WTC11 (cell line): ENCODE measurements at regions not wholly inside any gene's neighbourhood (a gene's known extent, or its start where the extent isn't known, plus 50 kb on each side); places are given as distances from the start of the nearest gene placed in this dataset.

Experiments used
- ATAC-seq: fragments of 200-7000 bp; cut with Tn5 transposase; 2 replicates; pipeline ENCODE4 v1.10.0; 2021; ENCODE audit warnings: mild to moderate bottlenecking, moderate library complexity
- CTCF ChIA-PET: fragments of 300-600 bp; sonication (Branson Sonifier 250); formaldehyde crosslinking; loops from one replicate; lab custom pipeline; 2021; ENCODE audit warnings: antibody characterized with exemption; lab: Charles Lee
- POLR2A ChIA-PET: fragments of 350-600 bp; sonication (Branson Sonifier 250); formaldehyde crosslinking; loops from one replicate; lab custom pipeline; 2021; ENCODE audit warnings: antibody characterized with exemption; lab: Charles Lee
- DNase-seq: peaks from one replicate; pipeline ENCODE4 v3.0.0; 2021; ENCODE audit warnings: low spot score
- H3K27ac Mint-ChIP-seq: 2 replicates; pipeline ENCODE4 v1.8.0; 2021; ENCODE audit warnings: mixed read lengths
- H3K27me3 Mint-ChIP-seq: 2 replicates; pipeline ENCODE4 v1.8.0; 2021; ENCODE audit warnings: low read depth, mild to moderate bottlenecking, moderate library complexity, mixed read lengths
- H3K36me3 Mint-ChIP-seq: 2 replicates; pipeline ENCODE4 v1.8.0; 2021; ENCODE audit warnings: mixed read lengths
- H3K4me1 Mint-ChIP-seq: 2 replicates; pipeline ENCODE4 v1.8.0; 2022; ENCODE audit warnings: mixed read lengths
- H3K4me3 Mint-ChIP-seq: 2 replicates; pipeline ENCODE4 v1.8.0; 2021; ENCODE audit warnings: mild to moderate bottlenecking, moderate library complexity, mixed read lengths
- H3K9me3 Mint-ChIP-seq: 2 replicates; pipeline ENCODE4 v1.8.0; 2021; ENCODE audit warnings: mixed read lengths
- ATF1 ChIP-seq: sonication (generic); formaldehyde crosslinking; IDR thresholded peaks from 2 replicates; pipeline ENCODE4 v1.8.1; 2023; ENCODE audit warnings: mild to moderate bottlenecking, moderate library complexity, missing genetic modification reagents
- ATF2 ChIP-seq: sonication (generic); formaldehyde crosslinking; IDR thresholded peaks from 2 replicates; pipeline ENCODE4 v1.8.1; 2022; ENCODE audit warnings: low read depth, missing genetic modification reagents, borderline replicate concordance
- ATF6 ChIP-seq: sonication (generic); formaldehyde crosslinking; IDR thresholded peaks from 2 replicates; pipeline ENCODE4 v1.8.1; 2023; ENCODE audit warnings: mild to moderate bottlenecking, missing genetic modification reagents
- CREM ChIP-seq: sonication (generic); formaldehyde crosslinking; IDR thresholded peaks from 2 replicates; pipeline ENCODE4 v1.8.1; 2022; ENCODE audit warnings: mild to moderate bottlenecking, missing genetic modification reagents, moderate library complexity
- ELF4 ChIP-seq: sonication (generic); formaldehyde crosslinking; IDR thresholded peaks from 2 replicates; pipeline ENCODE4 v1.8.1; 2022; ENCODE audit warnings: low read depth, mild to moderate bottlenecking, moderate library complexity, missing genetic modification reagents
- ETV6 ChIP-seq: sonication (generic); formaldehyde crosslinking; IDR thresholded peaks from 2 replicates; pipeline ENCODE4 v1.8.1; 2022; ENCODE audit warnings: mild to moderate bottlenecking, missing genetic modification reagents
- HMGXB4 ChIP-seq: sonication (generic); formaldehyde crosslinking; IDR thresholded peaks from 2 replicates; pipeline ENCODE4 v1.8.1; 2023; ENCODE audit warnings: mild to moderate bottlenecking, moderate library complexity, missing genetic modification reagents
- JUN ChIP-seq: sonication (generic); formaldehyde crosslinking; IDR thresholded peaks from 2 replicates; pipeline ENCODE4 v1.8.0; 2023; ENCODE audit warnings: mild to moderate bottlenecking, missing genetic modification reagents
- MLX ChIP-seq: sonication (generic); formaldehyde crosslinking; IDR thresholded peaks from 2 replicates; pipeline ENCODE4 v1.8.1; 2023; ENCODE audit warnings: mild to moderate bottlenecking, missing genetic modification reagents, moderate library complexity
- MYBL2 ChIP-seq: sonication (generic); formaldehyde crosslinking; IDR thresholded peaks from 2 replicates; pipeline ENCODE4 v1.8.1; 2023; ENCODE audit warnings: mild to moderate bottlenecking, moderate library complexity, missing genetic modification reagents
- PREB ChIP-seq: sonication (generic); formaldehyde crosslinking; IDR thresholded peaks from 2 replicates; pipeline ENCODE4 v1.8.1; 2022; ENCODE audit warnings: mild to moderate bottlenecking, missing genetic modification reagents, moderate library complexity, borderline replicate concordance
- PRRX2 ChIP-seq: fragments of 250-450 bp; sonication (Bioruptor Pico); IDR thresholded peaks from 2 replicates; pipeline ENCODE4 v1.8.0; 2021; ENCODE audit warnings: mild to moderate bottlenecking
- TEAD1 ChIP-seq: sonication (generic); formaldehyde crosslinking; IDR thresholded peaks from 2 replicates; pipeline ENCODE4 v1.8.0; 2022; ENCODE audit warnings: mild to moderate bottlenecking, missing genetic modification reagents
- TEAD4 ChIP-seq: sonication (generic); formaldehyde crosslinking; IDR thresholded peaks from 2 replicates; pipeline ENCODE4 v1.8.0; 2022; ENCODE audit warnings: mild to moderate bottlenecking, missing genetic modification reagents
- TP53 ChIP-seq: sonication (generic); formaldehyde crosslinking; IDR thresholded peaks from 2 replicates; pipeline ENCODE4 v1.8.1; 2023; ENCODE audit warnings: mild to moderate bottlenecking, missing genetic modification reagents
- ZNF219 ChIP-seq: sonication (generic); formaldehyde crosslinking; IDR thresholded peaks from 2 replicates; pipeline ENCODE4 v1.8.0; 2023; ENCODE audit warnings: missing genetic modification reagents, mild to moderate bottlenecking, borderline replicate concordance
- ZNF317 ChIP-seq: sonication (generic); formaldehyde crosslinking; IDR thresholded peaks from 2 replicates; pipeline ENCODE4 v1.8.1; 2023; ENCODE audit warnings: low read depth, mild to moderate bottlenecking, moderate library complexity, missing genetic modification reagents, borderline replicate concordance
- ZNF671 ChIP-seq: fragments of 250-450 bp; sonication (Bioruptor Pico); IDR thresholded peaks from 2 replicates; pipeline ENCODE4 v1.8.0; 2021; ENCODE audit warnings: mild to moderate bottlenecking

- Mint-ChIP-seq H3K4me1 (peaks cover 6% of the 10 kb centered on the region; the same call in 1 of the 2 replicates), H3K27me3 (no peaks in the 10 kb centered on the region), H3K36me3 (no peaks in the 10 kb centered on the region), H3K4me3 (no peak overlapping the region), H3K9me3 (no peaks in the 10 kb centered on the region), H3K27ac (no peak overlapping the region)
- ChIA-PET CTCF (no interaction called here), POLR2A (no interaction called here)
- no peak for ATAC-seq
- no peak for DNase-seq
- TF ChIP-seq MLX (CRISPR knock-in tag) (no peak), ZNF317 (no peak), ATF2 (no peak)
These were observed 86.0 kb upstream of the CDKN3 start for GRCh38 chr14:54310851-54311228.

- no peak for DNase-seq
- no peak for TF ChIP-seq PREB (CRISPR knock-in tag)
- TF ChIP-seq ZNF219 (CRISPR knock-in tag), result no peak
- TF ChIP-seq JUN (CRISPR knock-in tag), result no peak
- no peak for TF ChIP-seq TP53 (CRISPR knock-in tag)
- TF ChIP-seq ZNF671, result no peak
- no peaks in the 10 kb centered on the region; the same call in 1 of the 2 replicates for H3K27me3 Mint-ChIP-seq
- peaks cover 6% of the 10 kb centered on the region; the same call in 1 of the 2 replicates for H3K4me1 Mint-ChIP-seq
- H3K27ac Mint-ChIP-seq, result no peak overlapping the region
- peak; percentile 76 for ATAC-seq
- CTCF ChIA-PET, result interaction anchor here (1.3 to 2.8 kb wide), 2 partner anchors 17 to 138 kb away, joined by 3 to 8 read pairs; no protein-coding TSS in a partner anchor
- no peak overlapping the region for H3K4me3 Mint-ChIP-seq
- POLR2A ChIA-PET, result no interaction called here
- H3K36me3 Mint-ChIP-seq, result no peaks in the 10 kb centered on the region
- no peaks in the 10 kb centered on the region for H3K9me3 Mint-ChIP-seq
These were observed 84.5 kb upstream of the CDKN3 start for GRCh38 chr14:54312166-54312801.

GRCh38 chr14:54314365-54315104 lies 82.3 kb upstream of the CDKN3 start:
- H3K9me3 Mint-ChIP-seq, result no peaks in the 10 kb centered on the region
- no peak overlapping the region for H3K4me3 Mint-ChIP-seq
- ATAC-seq (no peak), DNase-seq (no peak)
- no peaks in the 10 kb centered on the region for H3K36me3 Mint-ChIP-seq
- no peaks in the 10 kb centered on the region; the same call in 1 of the 2 replicates for H3K27me3 Mint-ChIP-seq
- ChIA-PET POLR2A (no interaction called here), CTCF (interaction anchor here (2.8 kb wide), 1 partner anchor 15 kb away, joined by 8 read pairs; no protein-coding TSS in a partner anchor)
- no peak for TF ChIP-seq ETV6 (CRISPR knock-in tag)
- peaks cover 6% of the 10 kb centered on the region; the same call in 1 of the 2 replicates for H3K4me1 Mint-ChIP-seq
- no peak overlapping the region for H3K27ac Mint-ChIP-seq

- CTCF ChIA-PET, result no interaction called here
- no peak overlapping the region for H3K4me3 Mint-ChIP-seq
- POLR2A ChIA-PET, result no interaction called here
These were observed 80.2 kb upstream of the CDKN3 start for GRCh38 chr14:54316652-54317051.

GRCh38 chr14:54317391-54317790 lies 79.4 kb upstream of the CDKN3 start:
- Mint-ChIP-seq H3K27ac (no peak overlapping the region), H3K4me1 (no peaks in the 10 kb centered on the region), H3K4me3 (no peak overlapping the region), H3K36me3 (no peaks in the 10 kb centered on the region), H3K9me3 (no peaks in the 10 kb centered on the region), H3K27me3 (no peaks in the 10 kb centered on the region; the same call in 1 of the 2 replicates)
- ChIA-PET CTCF (interaction anchor here (4.3 kb wide), 1 partner anchor 12 kb away, joined by 27 read pairs; no protein-coding TSS in a partner anchor), POLR2A (no interaction called here)
- no peak for DNase-seq
- no peak for ATAC-seq
- no peak for TF ChIP-seq ATF1 (CRISPR knock-in tag)
- no peak for TF ChIP-seq PRRX2 (CRISPR knock-in tag)
- TF ChIP-seq MYBL2, result no peak
- no peak for TF ChIP-seq ATF6 (CRISPR knock-in tag)
- no peak for TF ChIP-seq CREM (CRISPR knock-in tag)
- TF ChIP-seq JUN (CRISPR knock-in tag), result no peak
- TF ChIP-seq HMGXB4 (CRISPR knock-in tag), result no peak

More at GRCh38 chr14:54316652-54317051, 80.2 kb upstream of the CDKN3 start:
- H3K9me3 Mint-ChIP-seq, result no peaks in the 10 kb centered on the region
- DNase-seq (no peak), ATAC-seq (no peak)
- no peaks in the 10 kb centered on the region for H3K36me3 Mint-ChIP-seq
- peak overlapping the region; percentile 72; the same call in 1 of the 2 replicates for H3K27ac Mint-ChIP-seq
- no peaks in the 10 kb centered on the region; the same call in 1 of the 2 replicates for H3K27me3 Mint-ChIP-seq
- peaks cover 2% of the 10 kb centered on the region; the same call in 1 of the 2 replicates for H3K4me1 Mint-ChIP-seq
- TF ChIP-seq ELF4, result no peak
- TF ChIP-seq TEAD4 (CRISPR knock-in tag), result no peak
- TF ChIP-seq JUN (CRISPR knock-in tag), result no peak
- TF ChIP-seq TEAD1 (CRISPR knock-in tag), result no peak
